Loucy (cell line): ENCODE measurements at regions not wholly inside any gene's neighbourhood (a gene's known extent, or its start where the extent isn't known, plus 50 kb on each side); places are given as distances from the start of the nearest gene placed in this dataset.
A peak's percentile ranks its signal among the peaks of the same experiment; 100 is the strongest.

Experiments
- H2AFZ ChIP-seq: fragments of 200-600 bp; sonication (generic); 2 replicates; pipeline ENCODE4 v1.6.0; 2016; ENCODE audit warnings: antibody characterized with exemption, mild to moderate bottlenecking, low read length, moderate library complexity
- H3F3A ChIP-seq: fragments of 200-600 bp; 2 replicates; pipeline ENCODE4 v1.6.0; 2016; ENCODE audit warnings: antibody characterized with exemption, low read depth, mild to moderate bottlenecking
- H3K27me3 ChIP-seq: fragments of 200-600 bp; sonication (generic); 2 replicates; pipeline ENCODE4 v1.6.1; 2014; ENCODE audit warnings: low read length, mild to moderate bottlenecking; ENCODE audit not compliant: insufficient read depth, poor library complexity, severe bottlenecking
- H3K36me3 ChIP-seq: fragments of 200-600 bp; sonication (generic); 2 replicates; pipeline ENCODE4 v1.6.1; 2016; ENCODE audit warnings: low read length; ENCODE audit not compliant: insufficient read depth
- H3K4me1 ChIP-seq: fragments of 200-600 bp; sonication (generic); 2 replicates; pipeline ENCODE4 v1.5.1; 2014; ENCODE audit warnings: low read length, mild to moderate bottlenecking; ENCODE audit not compliant: insufficient read depth, poor library complexity, severe bottlenecking
- H3K4me2 ChIP-seq: fragments of 200-600 bp; sonication (generic); 2 replicates; pipeline ENCODE4 v1.6.0; 2014; ENCODE audit warnings: antibody characterized with exemption, low read length, low read depth, mild to moderate bottlenecking; ENCODE audit not compliant: poor library complexity, severe bottlenecking
- H3K4me3 ChIP-seq: fragments of 200-600 bp; sonication (generic); 2 replicates; pipeline ENCODE4 v1.5.1; 2014; ENCODE audit warnings: low read length, mild to moderate bottlenecking, mixed read lengths; ENCODE audit not compliant: poor library complexity, severe bottlenecking
- H3K79me2 ChIP-seq: fragments of 200-600 bp; sonication (generic); 2 replicates; pipeline ENCODE4 v1.6.1; 2014; ENCODE audit warnings: low read length; ENCODE audit not compliant: insufficient read depth
- H3K9ac ChIP-seq: fragments of 200-600 bp; sonication (generic); 2 replicates; pipeline ENCODE4 v1.6.0; 2014; ENCODE audit warnings: mild to moderate bottlenecking, low read depth, low read length, moderate library complexity; ENCODE audit not compliant: poor library complexity, severe bottlenecking
- H3K9me2 ChIP-seq: fragments of 200-600 bp; sonication (generic); replicated peaks from 2 replicates; pipeline ENCODE4 v1.6.1; 2016; ENCODE audit warnings: low read depth, low read length, mixed read lengths
- H3K9me3 ChIP-seq: fragments of 200-600 bp; sonication (generic); 2 replicates; pipeline ENCODE4 v1.6.1; 2014; ENCODE audit warnings: mild to moderate bottlenecking, antibody characterized with exemption, low read length, low read depth; ENCODE audit not compliant: insufficient read depth
- H4K20me1 ChIP-seq: fragments of 200-600 bp; sonication (generic); 2 replicates; pipeline ENCODE4 v1.6.0; 2014; ENCODE audit warnings: antibody characterized with exemption, low read length, mild to moderate bottlenecking; ENCODE audit not compliant: insufficient read depth, poor library complexity, severe bottlenecking
- EZH2phosphoT487 ChIP-seq: fragments of 200-600 bp; IDR thresholded peaks from 2 replicates; pipeline ENCODE4 v1.6.1; 2018; ENCODE audit warnings: antibody characterized with exemption, mild to moderate bottlenecking, moderate library complexity, borderline replicate concordance
- TF ChIP-seq, protein P1 (sequence below): fragments of 200-600 bp; sonication (generic); conservative IDR thresholded peaks from 2 replicates; pipeline ENCODE4 v1.5.1; 2014; ENCODE audit warnings: mild to moderate bottlenecking, antibody characterized with exemption, low read length

DNA sequence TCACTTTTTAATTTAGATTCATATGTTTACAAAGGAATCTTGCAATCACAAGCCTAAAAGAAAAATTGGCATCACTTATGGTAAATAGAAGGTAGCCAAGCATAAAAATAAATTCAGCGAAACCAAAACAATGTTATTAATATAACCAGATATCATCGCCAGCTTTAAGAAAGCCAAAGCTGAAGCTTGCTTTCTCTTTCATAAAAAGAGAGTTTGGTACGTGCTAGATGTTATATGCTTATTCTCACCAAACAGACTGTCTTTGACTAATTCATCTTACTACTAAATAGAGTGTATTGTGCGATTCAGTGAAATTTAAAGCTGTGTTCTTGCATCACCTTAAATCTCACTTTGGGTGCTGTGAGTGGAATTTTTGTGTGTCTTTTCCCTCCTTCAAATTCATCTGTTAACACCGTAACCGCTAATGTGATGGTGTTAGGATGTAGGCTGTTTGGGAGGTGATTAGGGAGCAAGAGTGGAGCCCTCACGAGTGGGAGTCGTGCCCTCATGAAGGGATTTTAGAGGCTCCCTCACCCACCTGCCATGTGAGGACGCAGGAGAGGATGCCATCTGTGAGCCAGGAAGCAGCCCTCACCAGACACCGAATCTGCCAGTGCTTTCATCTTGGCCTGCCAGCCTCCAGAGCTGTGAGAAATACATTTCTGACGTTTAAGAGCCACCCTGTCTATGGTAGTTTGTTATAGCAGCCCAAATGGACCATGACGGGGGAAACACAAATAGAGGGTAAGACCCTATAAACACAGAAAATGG lies 134.1 kb upstream of the TMEM45B start:
- Histone ChIP-seq H3K36me3 (no peaks in the 10 kb centered on the region), H3K9ac (no peak overlapping the region), H3K4me1 (peaks cover 17% of the 10 kb centered on the region), H3K4me2 (peak overlapping the region; percentile 47), H4K20me1 (no peaks in the 10 kb centered on the region), H2AFZ (peak overlapping the region; percentile 59), H3K27me3 (no peaks in the 10 kb centered on the region), H3F3A (no peaks in the 10 kb centered on the region), H3K9me2 (no peaks in the 10 kb centered on the region), H3K4me3 (peak overlapping the region; percentile 11), H3K79me2 (no peaks in the 10 kb centered on the region), H3K9me3 (no peaks in the 10 kb centered on the region)
- TF ChIP-seq, protein P1, sequence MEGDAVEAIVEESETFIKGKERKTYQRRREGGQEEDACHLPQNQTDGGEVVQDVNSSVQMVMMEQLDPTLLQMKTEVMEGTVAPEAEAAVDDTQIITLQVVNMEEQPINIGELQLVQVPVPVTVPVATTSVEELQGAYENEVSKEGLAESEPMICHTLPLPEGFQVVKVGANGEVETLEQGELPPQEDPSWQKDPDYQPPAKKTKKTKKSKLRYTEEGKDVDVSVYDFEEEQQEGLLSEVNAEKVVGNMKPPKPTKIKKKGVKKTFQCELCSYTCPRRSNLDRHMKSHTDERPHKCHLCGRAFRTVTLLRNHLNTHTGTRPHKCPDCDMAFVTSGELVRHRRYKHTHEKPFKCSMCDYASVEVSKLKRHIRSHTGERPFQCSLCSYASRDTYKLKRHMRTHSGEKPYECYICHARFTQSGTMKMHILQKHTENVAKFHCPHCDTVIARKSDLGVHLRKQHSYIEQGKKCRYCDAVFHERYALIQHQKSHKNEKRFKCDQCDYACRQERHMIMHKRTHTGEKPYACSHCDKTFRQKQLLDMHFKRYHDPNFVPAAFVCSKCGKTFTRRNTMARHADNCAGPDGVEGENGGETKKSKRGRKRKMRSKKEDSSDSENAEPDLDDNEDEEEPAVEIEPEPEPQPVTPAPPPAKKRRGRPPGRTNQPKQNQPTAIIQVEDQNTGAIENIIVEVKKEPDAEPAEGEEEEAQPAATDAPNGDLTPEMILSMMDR: no peak
- no peak for TF ChIP-seq EZH2phosphoT487

DNA sequence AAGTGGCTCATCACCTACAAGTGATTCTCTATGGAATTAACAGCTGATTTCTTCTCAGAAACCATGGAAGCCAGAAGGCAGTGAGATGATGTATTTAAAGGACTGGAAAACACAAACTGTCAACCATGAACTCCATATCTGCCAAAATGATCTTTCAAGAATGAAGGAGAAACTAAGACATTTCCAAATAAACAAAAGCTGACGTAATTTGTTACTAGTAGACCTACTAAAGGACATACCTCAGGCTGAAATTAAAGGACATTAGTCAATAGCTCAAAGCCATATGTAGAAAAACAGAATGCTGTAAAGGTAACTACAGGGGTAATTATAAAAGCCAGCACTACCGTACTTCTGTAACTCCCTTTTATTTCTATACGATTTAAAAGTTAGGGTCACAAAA lies 129.4 kb upstream of the TMEM45B start:
- H3K36me3 ChIP-seq: no peaks in the 10 kb centered on the region
- H3K9me2 ChIP-seq: no peaks in the 10 kb centered on the region
- H3F3A ChIP-seq: no peaks in the 10 kb centered on the region
- H3K4me3 ChIP-seq: no peak overlapping the region
- peaks cover 11% of the 10 kb centered on the region for H3K4me1 ChIP-seq
- no peaks in the 10 kb centered on the region for H3K79me2 ChIP-seq
- no peak overlapping the region for H3K4me2 ChIP-seq
- TF ChIP-seq EZH2phosphoT487: no peak
- TF ChIP-seq, protein P1: no peak
- H3K9ac ChIP-seq: no peak overlapping the region
- no peak overlapping the region for H2AFZ ChIP-seq
- no peaks in the 10 kb centered on the region for H3K27me3 ChIP-seq
- no peaks in the 10 kb centered on the region for H4K20me1 ChIP-seq
- no peaks in the 10 kb centered on the region for H3K9me3 ChIP-seq

DNA sequence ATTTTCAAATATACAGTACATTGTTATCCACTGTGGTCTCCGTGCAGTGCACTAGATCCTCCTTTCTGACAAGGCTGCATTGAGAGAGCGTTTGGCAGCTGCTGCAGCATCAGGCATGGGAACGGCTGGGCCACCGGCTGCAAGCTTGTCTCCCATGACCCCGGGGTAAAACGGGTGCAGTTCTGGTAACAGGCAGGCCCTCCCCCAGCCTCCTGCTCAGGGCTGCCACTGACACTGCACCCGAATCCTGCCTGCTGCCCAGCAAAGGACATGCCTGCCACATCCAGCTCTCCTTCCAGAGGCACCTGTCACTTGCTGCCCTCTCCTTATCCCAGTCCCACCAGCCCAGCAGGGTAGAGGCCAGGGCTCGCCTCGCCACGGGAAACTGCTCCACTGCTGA lies 124.5 kb upstream of the TMEM45B start:
- no peaks in the 10 kb centered on the region for H3K4me1 ChIP-seq
- TF ChIP-seq, protein P1: no peak
- no peak for TF ChIP-seq EZH2phosphoT487
- no peak overlapping the region for H3K9ac ChIP-seq
- no peaks in the 10 kb centered on the region for H3F3A ChIP-seq
- H3K27me3 ChIP-seq: no peaks in the 10 kb centered on the region
- no peak overlapping the region for H3K4me2 ChIP-seq
- H3K9me2 ChIP-seq: no peaks in the 10 kb centered on the region
- no peaks in the 10 kb centered on the region for H4K20me1 ChIP-seq
- H3K36me3 ChIP-seq: no peaks in the 10 kb centered on the region
- H3K79me2 ChIP-seq: no peaks in the 10 kb centered on the region
- no peak overlapping the region for H2AFZ ChIP-seq
- H3K9me3 ChIP-seq: no peaks in the 10 kb centered on the region
- no peak overlapping the region for H3K4me3 ChIP-seq
